ENCODE measurements at regions not wholly inside any gene's neighbourhood (a gene's known extent, or its start where the extent isn't known, plus 50 kb on each side); places are given as distances from the start of the nearest gene placed in this dataset.

GRCh38 chr2:142580691-142581090 lies 296.8 kb upstream of the KYNU start:
- TF ChIP-seq, protein P1, sequence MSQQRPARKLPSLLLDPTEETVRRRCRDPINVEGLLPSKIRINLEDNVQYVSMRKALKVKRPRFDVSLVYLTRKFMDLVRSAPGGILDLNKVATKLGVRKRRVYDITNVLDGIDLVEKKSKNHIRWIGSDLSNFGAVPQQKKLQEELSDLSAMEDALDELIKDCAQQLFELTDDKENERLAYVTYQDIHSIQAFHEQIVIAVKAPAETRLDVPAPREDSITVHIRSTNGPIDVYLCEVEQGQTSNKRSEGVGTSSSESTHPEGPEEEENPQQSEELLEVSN (IDR thresholded peaks at IDR 0.05): no peak
- TF ChIP-seq MAFK (IDR thresholded peaks at IDR 0.05; ENCODE audit: low read depth, low read length) (no peak), SIRT6 (IDR thresholded peaks at IDR 0.05; ENCODE audit: low read length) (no peak), HDAC2 (IDR thresholded peaks at IDR 0.05; ENCODE audit: borderline replicate concordance in 1 of 2, low read depth in 2 of 2, low read length in 2 of 2) (no peak), CTCF (IDR thresholded peaks at IDR 0.05; ENCODE audit: control extremely low read depth in 1 of 3, insufficient read depth in 1 of 3, low read depth in 1 of 3, low read length in 3 of 3) (no peak), RFX5 (IDR thresholded peaks at IDR 0.05; ENCODE audit: borderline replicate concordance, low read depth, low read length) (no peak), CBX5 (IDR thresholded peaks at IDR 0.05; ENCODE audit: low read depth, low read length) (no peak), EZH2 (IDR thresholded peaks at IDR 0.05; ENCODE audit: low read depth, low read length, severe bottlenecking) (no peak), USF2 (IDR thresholded peaks at IDR 0.05; ENCODE audit: low read length) (no peak), CHD1 (IDR thresholded peaks at IDR 0.05; ENCODE audit: low read depth, low read length) (no peak)

Measured in H1 (cell line).